SU-DHL-6 (cell line): ENCODE measurements at regions not wholly inside any gene's neighbourhood (a gene's known extent, or its start where the extent isn't known, plus 50 kb on each side); places are given as distances from the start of the nearest gene placed in this dataset.

Experiments
- H2AFZ ChIP-seq: fragments of 200-600 bp; sonication (generic); 2 replicates; pipeline ENCODE4 v1.6.1; 2014; ENCODE audit warnings: low read depth, mild to moderate bottlenecking, moderate library complexity, mixed read lengths, antibody characterized with exemption, low read length; ENCODE audit not compliant: severe bottlenecking
- H3F3A ChIP-seq: fragments of 200-600 bp; shearing (Covaris generic); 2 replicates; pipeline ENCODE4 v1.6.0; 2016; ENCODE audit warnings: antibody characterized with exemption, mild to moderate bottlenecking; ENCODE audit not compliant: insufficient read depth
- H3K27ac ChIP-seq: fragments of 200-600 bp; sonication (generic); 2 replicates; pipeline ENCODE4 v1.5.1; 2016; ENCODE audit warnings: low read depth, mild to moderate bottlenecking, low read length, moderate library complexity, mixed read lengths
- H3K27me3 ChIP-seq: fragments of 200-600 bp; sonication (generic), shearing (Covaris generic); 2 replicates; pipeline ENCODE4 v1.6.0; 2014; ENCODE audit warnings: mild to moderate bottlenecking, low read length
- H3K36me3 ChIP-seq: fragments of 200-600 bp; sonication (generic); 2 replicates; pipeline ENCODE4 v1.6.1; 2014; ENCODE audit warnings: mild to moderate bottlenecking, low read length, mixed read lengths
- H3K4me2 ChIP-seq: fragments of 300-600, 200-600 bp; shearing (Covaris generic), sonication (generic); 2 replicates; pipeline ENCODE4 v1.6.0; 2014; ENCODE audit warnings: low read length, low read depth, mild to moderate bottlenecking; ENCODE audit not compliant: poor library complexity, severe bottlenecking
- H3K4me3 ChIP-seq: fragments of 200-600 bp; sonication (generic); 2 replicates; pipeline ENCODE4 v1.5.1; 2014; ENCODE audit warnings: antibody characterized with exemption, low read length, mild to moderate bottlenecking, mixed read lengths; ENCODE audit not compliant: insufficient read depth, poor library complexity, severe bottlenecking
- H3K79me2 ChIP-seq: fragments of 200-600 bp; sonication (generic); 2 replicates; pipeline ENCODE4 v1.6.1; 2014; ENCODE audit warnings: mild to moderate bottlenecking, low read length, moderate library complexity; ENCODE audit not compliant: insufficient read depth
- H3K9ac ChIP-seq: fragments of 200-600 bp; sonication (generic); 2 replicates; pipeline ENCODE4 v1.7.0; 2014; ENCODE audit warnings: mild to moderate bottlenecking, low read length
- H3K9me2 ChIP-seq: fragments of 200-600 bp; sonication (generic); replicated peaks from 2 replicates; pipeline ENCODE4 v1.6.1; 2014; ENCODE audit warnings: low read length; ENCODE audit not compliant: insufficient read depth
- H3K9me3 ChIP-seq: fragments of 200-600 bp; sonication (generic); 2 replicates; pipeline ENCODE4 v1.6.1; 2014; ENCODE audit warnings: low read length, mixed read lengths; ENCODE audit not compliant: insufficient read depth
- H4K20me1 ChIP-seq: fragments of 200-600 bp; sonication (generic); 2 replicates; pipeline ENCODE4 v1.6.1; 2014; ENCODE audit warnings: low read depth, mild to moderate bottlenecking, antibody characterized with exemption, low read length, moderate library complexity, mixed read lengths
- CTCF ChIP-seq: fragments of 200-600 bp; sonication (generic); IDR thresholded peaks from one replicate; pipeline ENCODE4 v1.5.1; 2017; ENCODE audit warnings: antibody characterized with exemption, mild to moderate bottlenecking, low read length, moderate library complexity; ENCODE audit not compliant: insufficient read depth, poor library complexity, severe bottlenecking
- EZH2phosphoT487 ChIP-seq: fragments of 200-600 bp; sonication (generic), shearing (Covaris generic); conservative IDR thresholded peaks from 2 replicates; pipeline ENCODE4 v1.6.1; 2018; ENCODE audit warnings: mild to moderate bottlenecking, antibody characterized with exemption, low read length, moderate library complexity, mixed read lengths

GRCh38 chr5:105730982-105731381 lies 1939.8 kb downstream of the EFNA5 start:
- Histone ChIP-seq H3K27me3 (no peaks in the 10 kb centered on the region), H2AFZ (no peak overlapping the region), H3K36me3 (no peaks in the 10 kb centered on the region), H3F3A (no peaks in the 10 kb centered on the region), H3K4me2 (no peak overlapping the region), H3K9ac (no peak overlapping the region), H4K20me1 (no peaks in the 10 kb centered on the region), H3K27ac (no peak overlapping the region), H3K9me3 (no peaks in the 10 kb centered on the region), H3K9me2 (no peaks in the 10 kb centered on the region), H3K79me2 (no peaks in the 10 kb centered on the region), H3K4me3 (no peak overlapping the region)
- no peak for TF ChIP-seq EZH2phosphoT487
- TF ChIP-seq CTCF: no peak

DNA sequence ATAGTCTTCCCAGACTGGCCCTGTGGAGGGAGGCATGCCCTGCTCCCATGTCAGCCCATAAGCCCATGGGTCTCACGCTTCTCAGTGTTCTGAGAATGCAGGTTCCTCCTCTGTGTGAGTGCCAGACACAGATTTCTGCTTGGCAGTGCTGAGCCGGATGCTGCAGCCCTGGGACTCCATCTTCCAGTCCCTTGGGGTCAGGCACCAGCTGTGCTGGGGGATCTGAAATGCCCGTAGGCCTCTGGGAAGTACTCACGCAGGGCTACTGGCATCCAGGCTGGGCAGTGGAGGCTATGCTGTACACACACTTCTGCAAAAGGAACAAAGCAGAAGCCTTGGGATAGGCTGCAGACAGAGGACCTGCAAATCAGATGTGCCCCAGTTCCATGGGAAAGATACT lies 1944.6 kb downstream of the EFNA5 start:
- no peaks in the 10 kb centered on the region for H3K9me2 ChIP-seq

GRCh38 chr5:105708442-105708841 lies 1962.3 kb downstream of the EFNA5 start:
- no peak overlapping the region for H3K9ac ChIP-seq
- H3K27ac ChIP-seq: no peak overlapping the region
- no peaks in the 10 kb centered on the region for H3K9me3 ChIP-seq
- H3K4me2 ChIP-seq: no peak overlapping the region
- no peaks in the 10 kb centered on the region for H3K9me2 ChIP-seq
- no peaks in the 10 kb centered on the region for H4K20me1 ChIP-seq
- H3K4me3 ChIP-seq: no peak overlapping the region
- H3F3A ChIP-seq: no peaks in the 10 kb centered on the region
- H2AFZ ChIP-seq: no peak overlapping the region
- TF ChIP-seq EZH2phosphoT487 (no peak), CTCF (no peak)
- no peaks in the 10 kb centered on the region for H3K36me3 ChIP-seq
- no peaks in the 10 kb centered on the region for H3K79me2 ChIP-seq
- H3K27me3 ChIP-seq: no peaks in the 10 kb centered on the region

More for the DNA sequence above, 1944.6 kb downstream of the EFNA5 start:
- Histone ChIP-seq H3K36me3 (no peaks in the 10 kb centered on the region), H3K27ac (no peak overlapping the region), H3K4me3 (no peak overlapping the region), H3F3A (no peaks in the 10 kb centered on the region), H4K20me1 (no peaks in the 10 kb centered on the region), H3K27me3 (no peaks in the 10 kb centered on the region), H2AFZ (no peak overlapping the region), H3K9ac (no peak overlapping the region), H3K79me2 (no peaks in the 10 kb centered on the region), H3K4me2 (no peak overlapping the region), H3K9me3 (no peaks in the 10 kb centered on the region)
- no peak for TF ChIP-seq EZH2phosphoT487
- no peak for TF ChIP-seq CTCF
